Stomach (tissue), 8 donors: ENCODE measurements at regions not wholly inside any gene's neighbourhood (a gene's known extent, or its start where the extent isn't known, plus 50 kb on each side); places are given as distances from the start of the nearest gene placed in this dataset.

Source experiments
- DNase-seq, 2 donors: peaks; one replicate each; pipeline versions ENCODE4 v3.0.0 to v3.0.0-alpha.2; 2013 to 2019
- H3K27ac ChIP-seq, 5 donors: fragments of 200-600 bp in 4 of 5; sonication (generic) in 4 of 5; one replicate each; pipeline ENCODE4 v1.5.1; 2013 to 2019; ENCODE audit warnings: mild to moderate bottlenecking in 1 of 5, moderate library complexity in 1 of 5
- H3K27me3 ChIP-seq, 3 donors: fragments of 200-600 bp; sonication (generic); one replicate each; pipeline ENCODE4 v1.5.1; 2017 to 2019; ENCODE audit warnings: mixed run types in 1 of 3
- H3K36me3 ChIP-seq, 4 donors: fragments of 200-600 bp; sonication (generic); 1 replicate in 3 of 4; 2 replicates in 1 of 4; pipeline ENCODE4 v1.5.1; 2016 to 2019
- H3K4me1 ChIP-seq, 4 donors: fragments of 200-600 bp; sonication (generic); one replicate each; pipeline ENCODE4 v1.5.1; 2016 to 2019
- H3K4me3 ChIP-seq, 4 donors: fragments of 200-600 bp; sonication (generic) in 3 of 4; one replicate each; pipeline ENCODE4 v1.5.1; 2016 to 2019; ENCODE audit warnings: mild to moderate bottlenecking in 1 of 4
- H3K9me3 ChIP-seq, 4 donors: fragments of 200-600 bp; sonication (generic); one replicate each; pipeline ENCODE4 v1.5.1; 2016 to 2019
- CTCF ChIP-seq, 7 experiments: fragments of 450-650 bp in 4 of 7; fragments of 200-600 bp in 3 of 7; sonication (generic) in 3 of 7; IDR thresholded peaks; one replicate each; pipeline ENCODE4 v1.5.1; 2016 to 2019; ENCODE audit warnings: antibody characterized with exemption in 7 of 7, control low read depth in 2 of 7, mild to moderate bottlenecking in 1 of 7
- EP300 ChIP-seq: sonication (generic); formaldehyde crosslinking; IDR thresholded peaks from one replicate; pipeline ENCODE4 v1.6.1; 2017; ENCODE audit warnings: antibody characterized with exemption
- POLR2A ChIP-seq, 4 donors: fragments of 450-650 bp; IDR thresholded peaks; one replicate each; pipeline ENCODE4 v1.6.1; 2016; ENCODE audit warnings: antibody characterized with exemption in 4 of 4, control low read depth in 2 of 4, mild to moderate bottlenecking in 1 of 4, moderate library complexity in 1 of 4
- POLR2AphosphoS5 ChIP-seq, 3 donors: sonication (generic); formaldehyde crosslinking; IDR thresholded peaks; one replicate each; pipeline ENCODE4 v1.6.1; 2016; ENCODE audit warnings: antibody characterized with exemption in 3 of 3
- WGBS, 5 donors: extraction: QIAGEN DNeasy Blood & Tissue Kit in 3 of 5; methylation state at CpG; one replicate each; pipeline versions ENCODE4 v1.1.5 to v1.1.7; 2013 to 2018; 5-methylcytosine and 5-hydroxymethylcytosine counted together
- intact Hi-C: fragments of 100-400 bp; cut with DNase I; formaldehyde crosslinking; loops from one replicate; pipeline ENCODE4 v1.15.1; 2023; ENCODE audit warnings: low total_unique reads
- donor health status: healthy with polysubstance abuse.
- donor health status: Bipolar disorder and iron deficiency.
- donor health status: healthy.

GRCh38 chr12:111295176-111295575 lies 73.7 kb downstream of the PHETA1 start:
- Histone ChIP-seq H3K4me1 (no peaks in the 10 kb centered on the region), H3K27me3 (peaks cover 0 to 19% (median 0%) of the 10 kb centered on the region in 3 donors), H3K36me3 (no peaks in the 10 kb centered on the region), H3K9me3 (peaks cover 0 to 7% (median 0%) of the 10 kb centered on the region in 4 donors), H3K27ac (no peak overlapping the region), H3K4me3 (no peak overlapping the region)
- intact Hi-C loops, result loop anchor here (10.0 kb wide), 1 partner anchor 270 kb away; no protein-coding TSS in a partner anchor
- no peak for TF ChIP-seq POLR2AphosphoS5 (IDR thresholded peaks at IDR 0.05)
- no peak for TF ChIP-seq POLR2A (IDR thresholded peaks at IDR 0.05)
- TF ChIP-seq CTCF (IDR thresholded peaks at IDR 0.05), result no peak
- no peak for TF ChIP-seq EP300
- 66 to 77% (median 74%) methylated on average over 10 of the region's 10 CpGs for WGBS, 5 donors
- no peak for DNase-seq

- H3K4me1 ChIP-seq, result no peaks in the 10 kb centered on the region
- H3K4me3 ChIP-seq, result no peak overlapping the region
- H3K9me3 ChIP-seq, result peaks cover 0 to 7% (median 0%) of the 10 kb centered on the region in 4 donors
- H3K36me3 ChIP-seq, result no peaks in the 10 kb centered on the region
- no peak for DNase-seq
- peaks cover 0 to 9% (median 0%) of the 10 kb centered on the region in 3 donors for H3K27me3 ChIP-seq
- intact Hi-C loops, result loop anchor here (10.0 kb wide), 1 partner anchor 269 kb away; no protein-coding TSS in a partner anchor
- TF ChIP-seq EP300 (no peak), POLR2A (IDR thresholded peaks at IDR 0.05) (no peak), POLR2AphosphoS5 (IDR thresholded peaks at IDR 0.05) (no peak), CTCF (IDR thresholded peaks at IDR 0.05) (no peak)
- WGBS, 5 donors, result 72 to 81% (median 80%) methylated on average over 20 of the region's 20 CpGs
- H3K27ac ChIP-seq, result no peak overlapping the region
Observed at GRCh38 chr12:111293266-111294009, 75.5 kb downstream of the PHETA1 start.

GRCh38 chr12:111291357-111291756 lies 77.5 kb downstream of the PHETA1 start:
- Histone ChIP-seq H3K27me3 (no peaks in the 10 kb centered on the region), H3K27ac (no peak overlapping the region), H3K9me3 (peaks cover 0 to 7% (median 0%) of the 10 kb centered on the region in 4 donors), H3K4me1 (no peaks in the 10 kb centered on the region), H3K4me3 (no peak overlapping the region), H3K36me3 (no peaks in the 10 kb centered on the region)
- TF ChIP-seq POLR2A (IDR thresholded peaks at IDR 0.05) (no peak), EP300 (no peak), CTCF (IDR thresholded peaks at IDR 0.05) (no peak), POLR2AphosphoS5 (IDR thresholded peaks at IDR 0.05) (no peak)
- no peak for DNase-seq
- WGBS, 5 donors, result 80 to 87% (median 86%) methylated on average over 10 to 12 of the region's 12 CpGs
- intact Hi-C loops, result loop anchor here (10.0 kb wide), 1 partner anchor 267 kb away; no protein-coding TSS in a partner anchor

GRCh38 chr12:111288771-111289170 lies 80.1 kb downstream of the PHETA1 start:
- Histone ChIP-seq H3K4me1 (no peaks in the 10 kb centered on the region), H3K27ac (no peak overlapping the region), H3K4me3 (no peak overlapping the region), H3K27me3 (no peaks in the 10 kb centered on the region), H3K9me3 (peaks cover 0 to 7% (median 0%) of the 10 kb centered on the region in 4 donors), H3K36me3 (no peaks in the 10 kb centered on the region)
- WGBS, 5 donors, result 77 to 89% (median 85%) methylated on average over 10 of the region's 10 CpGs
- intact Hi-C loops, result no loop called here
- DNase-seq, result no peak
- TF ChIP-seq POLR2AphosphoS5 (IDR thresholded peaks at IDR 0.05) (no peak), CTCF (IDR thresholded peaks at IDR 0.05) (no peak), POLR2A (IDR thresholded peaks at IDR 0.05) (no peak), EP300 (no peak)
